ENCODE measurements at regions not wholly inside any gene's neighbourhood (a gene's known extent, or its start where the extent isn't known, plus 50 kb on each side); places are given as distances from the start of the nearest gene placed in this dataset.
"Not testable (repeated sequence)": the region's sequence is repeated elsewhere in the genome, so short reads cannot be mapped to it uniquely, and the experiment has no call there.

DNA sequence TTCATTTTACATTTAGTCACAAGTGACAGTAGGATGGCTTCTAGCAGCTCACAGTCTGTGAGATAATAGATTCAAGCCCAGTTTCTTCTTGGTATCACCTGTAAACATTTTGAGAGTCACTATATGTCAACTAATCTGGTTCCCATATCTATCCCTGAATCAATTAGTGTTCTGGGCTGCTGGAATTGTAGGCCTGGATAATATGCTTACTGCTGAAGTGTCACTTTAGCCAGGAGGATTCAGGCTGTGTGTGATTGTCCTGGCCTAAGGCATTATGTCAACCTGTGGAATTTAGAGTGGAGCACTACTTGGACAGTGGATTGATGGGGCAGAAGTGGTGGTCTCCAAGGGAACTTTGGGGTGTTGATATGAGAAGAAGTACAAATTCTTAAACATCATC lies 1071.8 kb upstream of the CITED2 start:
- Histone ChIP-seq H3K27ac (no peak overlapping the region), H3K36me3 (no peaks in the 10 kb centered on the region), H3K4me1 (peaks cover 0 to 7% (median 0%) of the 10 kb centered on the region in 3 donors), H3K9me3 (no peaks in the 10 kb centered on the region), H3K27me3 (no peaks in the 10 kb centered on the region), H3K4me3 (no peak overlapping the region)
- intact Hi-C loops (cut with DNase I): no loop called here
- no peak for DNase-seq
- TF ChIP-seq, protein P1, sequence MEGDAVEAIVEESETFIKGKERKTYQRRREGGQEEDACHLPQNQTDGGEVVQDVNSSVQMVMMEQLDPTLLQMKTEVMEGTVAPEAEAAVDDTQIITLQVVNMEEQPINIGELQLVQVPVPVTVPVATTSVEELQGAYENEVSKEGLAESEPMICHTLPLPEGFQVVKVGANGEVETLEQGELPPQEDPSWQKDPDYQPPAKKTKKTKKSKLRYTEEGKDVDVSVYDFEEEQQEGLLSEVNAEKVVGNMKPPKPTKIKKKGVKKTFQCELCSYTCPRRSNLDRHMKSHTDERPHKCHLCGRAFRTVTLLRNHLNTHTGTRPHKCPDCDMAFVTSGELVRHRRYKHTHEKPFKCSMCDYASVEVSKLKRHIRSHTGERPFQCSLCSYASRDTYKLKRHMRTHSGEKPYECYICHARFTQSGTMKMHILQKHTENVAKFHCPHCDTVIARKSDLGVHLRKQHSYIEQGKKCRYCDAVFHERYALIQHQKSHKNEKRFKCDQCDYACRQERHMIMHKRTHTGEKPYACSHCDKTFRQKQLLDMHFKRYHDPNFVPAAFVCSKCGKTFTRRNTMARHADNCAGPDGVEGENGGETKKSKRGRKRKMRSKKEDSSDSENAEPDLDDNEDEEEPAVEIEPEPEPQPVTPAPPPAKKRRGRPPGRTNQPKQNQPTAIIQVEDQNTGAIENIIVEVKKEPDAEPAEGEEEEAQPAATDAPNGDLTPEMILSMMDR (IDR thresholded peaks at IDR 0.05): no peak
- TF ChIP-seq POLR2A (IDR thresholded peaks at IDR 0.05): no peak

DNA sequence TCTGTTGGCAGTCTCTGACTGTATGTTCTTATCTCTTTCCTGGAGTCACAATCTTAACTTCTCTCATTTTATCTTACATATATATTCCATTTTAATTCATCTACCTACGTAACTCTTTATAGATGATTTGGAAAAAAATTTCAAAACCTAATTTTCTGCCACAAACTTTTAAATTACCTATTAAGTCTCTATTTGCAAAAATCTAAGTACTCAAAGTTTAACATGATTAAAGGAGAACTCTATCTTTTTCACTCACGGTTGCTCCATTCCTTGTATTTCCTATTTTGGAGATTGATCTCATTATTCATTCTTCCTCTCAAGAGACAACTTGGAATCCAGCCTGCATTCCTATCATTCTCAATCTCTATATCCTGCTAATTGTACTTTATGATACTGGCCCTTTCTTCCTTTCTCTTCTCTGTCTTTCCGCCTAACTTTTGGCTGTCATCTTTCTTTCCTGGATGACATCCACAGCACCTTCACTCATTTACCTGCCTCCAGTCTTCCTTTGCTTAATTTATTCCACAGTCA lies 1071.1 kb upstream of the CITED2 start:
- intact Hi-C loops (cut with DNase I): no loop called here
- Histone ChIP-seq H3K27me3 (no peaks in the 10 kb centered on the region), H3K27ac (no peak overlapping the region), H3K4me1 (peaks cover 0 to 7% (median 0%) of the 10 kb centered on the region in 3 donors), H3K4me3 (no peak overlapping the region), H3K9me3 (no peaks in the 10 kb centered on the region), H3K36me3 (no peaks in the 10 kb centered on the region)
- no peak for DNase-seq
- 35 to 36% methylated on average over 3 of the region's 3 CpGs for WGBS, 2 donors
- TF ChIP-seq, protein P1 (IDR thresholded peaks at IDR 0.05): no peak
- TF ChIP-seq POLR2A (IDR thresholded peaks at IDR 0.05): no peak

DNA sequence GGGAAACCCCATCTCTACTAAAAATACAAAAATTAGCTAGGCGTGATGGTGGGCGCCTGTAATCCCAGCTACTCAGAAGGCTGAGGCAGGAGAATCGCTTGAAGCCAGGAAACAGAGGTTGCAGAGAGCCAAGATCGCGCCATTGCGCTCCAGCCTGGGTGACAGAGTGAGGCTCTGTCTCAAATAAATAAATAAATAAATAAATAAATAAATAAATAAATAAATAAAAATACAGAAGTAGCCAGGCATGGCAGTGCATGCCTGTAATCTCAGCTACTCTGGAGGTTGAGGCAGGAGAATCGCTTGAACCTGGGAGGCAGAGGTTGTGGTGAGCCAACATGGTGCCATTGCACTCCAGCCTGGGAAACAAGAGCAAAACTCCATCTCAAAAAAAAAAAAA lies 1068.7 kb upstream of the CITED2 start:
- H3K27ac ChIP-seq; H3K9me3 ChIP-seq; H3K27me3 ChIP-seq; DNase-seq; H3K36me3 ChIP-seq; intact Hi-C loops (cut with DNase I); H3K4me3 ChIP-seq: not testable (repeated sequence)
- peaks cover 0 to 10% (median 3%) of the 10 kb centered on the region in 3 donors for H3K4me1 ChIP-seq
- 90 to 97% methylated on average over 7 of the region's 7 CpGs for WGBS, 2 donors

DNA sequence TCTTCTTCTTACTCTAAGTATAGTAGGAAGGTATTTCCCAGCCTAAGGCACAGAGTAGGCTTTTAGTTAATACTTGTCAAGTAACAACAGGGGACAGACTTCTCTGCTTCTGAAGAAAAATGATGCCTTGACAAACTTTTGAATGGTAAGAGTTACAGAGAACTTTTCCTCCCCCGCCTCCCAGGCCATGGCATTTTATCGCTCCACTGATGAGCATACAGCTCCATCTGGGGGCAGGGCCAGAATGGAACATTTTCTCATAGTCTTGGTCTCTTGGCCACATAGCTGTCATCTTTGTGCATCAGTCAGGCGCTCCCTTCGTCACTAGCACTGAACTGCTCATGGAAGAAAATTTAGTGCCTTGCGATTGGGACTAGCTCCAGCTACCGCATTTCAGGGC lies 1066.8 kb upstream of the CITED2 start:
- 74 to 87% methylated on average over 6 of the region's 6 CpGs for WGBS, 2 donors
- TF ChIP-seq, protein P1 (IDR thresholded peaks at IDR 0.05): peak in 4 of 6 experiments; percentile 6 to 41 (median 36)
- no peak for TF ChIP-seq POLR2A (IDR thresholded peaks at IDR 0.05)
- intact Hi-C loops (cut with DNase I): no loop called here
- Histone ChIP-seq H3K4me1 (peaks cover 4 to 23% (median 6%) of the 10 kb centered on the region in 3 donors), H3K27ac (no peak overlapping the region), H3K27me3 (no peaks in the 10 kb centered on the region), H3K4me3 (no peak overlapping the region), H3K9me3 (no peaks in the 10 kb centered on the region), H3K36me3 (no peaks in the 10 kb centered on the region)
- no peak for DNase-seq

DNA sequence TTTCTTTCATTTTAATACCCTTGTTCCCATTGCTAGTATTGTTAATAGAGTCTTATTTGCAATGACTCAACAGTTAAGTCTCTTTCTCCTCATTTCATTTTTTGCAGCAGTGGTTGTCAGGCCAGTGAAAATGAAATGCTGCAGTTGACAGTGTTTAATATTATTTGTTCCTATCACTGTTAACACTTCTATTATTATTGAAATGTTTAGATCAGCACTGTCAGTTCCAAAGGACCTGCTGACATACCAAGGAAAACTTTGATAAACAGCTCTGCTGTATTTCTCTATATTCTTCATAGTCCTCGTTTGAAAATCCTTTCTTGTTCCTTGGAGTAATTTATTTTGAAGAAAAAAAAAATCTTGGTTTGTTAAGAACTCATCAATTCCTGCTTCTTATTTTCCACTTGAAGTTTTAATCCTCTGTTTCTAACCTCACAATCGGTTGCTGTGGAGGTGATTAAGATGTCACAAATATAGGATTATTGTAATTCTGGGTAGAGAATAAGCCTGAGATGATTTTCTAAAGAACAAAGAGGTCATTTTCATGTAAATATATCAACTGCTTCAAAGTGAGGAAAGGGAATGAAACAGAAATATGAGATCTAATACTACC lies 1065.9 kb upstream of the CITED2 start:
- Histone ChIP-seq H3K9me3 (no peaks in the 10 kb centered on the region), H3K27ac (no peak overlapping the region), H3K36me3 (no peaks in the 10 kb centered on the region), H3K4me3 (no peak overlapping the region), H3K4me1 (peaks cover 5 to 22% (median 6%) of the 10 kb centered on the region in 3 donors), H3K27me3 (no peaks in the 10 kb centered on the region)
- TF ChIP-seq POLR2A (IDR thresholded peaks at IDR 0.05): no peak
- TF ChIP-seq, protein P1 (IDR thresholded peaks at IDR 0.05): no peak
- 36 to 41% methylated on average over 2 of the region's 2 CpGs for WGBS, 2 donors
- DNase-seq: no peak
- intact Hi-C loops (cut with DNase I): no loop called here
